ENCODE measurements at regions not wholly inside any gene's neighbourhood (a gene's known extent, or its start where the extent isn't known, plus 50 kb on each side); places are given as distances from the start of the nearest gene placed in this dataset.

GRCh38 chr3:95655363-95655986 lies 1158.9 kb upstream of the EPHA6 start:
- TF ChIP-seq CTCF (IDR thresholded peaks at IDR 0.05): no peak
- no peak for TF ChIP-seq EZH2phosphoT487 (IDR thresholded peaks at IDR 0.05)
- TF ChIP-seq EZH2 (IDR thresholded peaks at IDR 0.05): no peak

All from neural progenitor cell (in vitro differentiated cells).